ENCODE measurements at regions not wholly inside any gene's neighbourhood (a gene's known extent, or its start where the extent isn't known, plus 50 kb on each side); places are given as distances from the start of the nearest gene placed in this dataset.

GRCh38 chr2:174668075-174668474 lies 70.5 kb upstream of the WIPF1 start:
- Histone ChIP-seq H3K27ac (no peak overlapping the region), H3K4me1 (peaks cover 0 to 4% (median 0%) of the 10 kb centered on the region in 4 donors)

GRCh38 chr2:174667250-174667860 lies 69.8 kb upstream of the WIPF1 start:
- Histone ChIP-seq H3K4me3 (no peak overlapping the region), H3K27me3 (no peaks in the 10 kb centered on the region), H3K4me1 (peaks cover 0 to 4% (median 0%) of the 10 kb centered on the region in 4 donors), H3K36me3 (no peaks in the 10 kb centered on the region), H3K9me3 (peaks cover 0 to 10% (median 0%) of the 10 kb centered on the region in 4 donors), H3K27ac (peak overlapping the region in 1 of 4 donors; percentile 1)
- TF ChIP-seq CTCF (IDR thresholded peaks at IDR 0.05), result no peak
- no peak for TF ChIP-seq POLR2A (IDR thresholded peaks at IDR 0.05)
- DNase-seq, result no peak

More at GRCh38 chr2:174668075-174668474, 70.5 kb upstream of the WIPF1 start:
- Histone ChIP-seq H3K4me3 (no peak overlapping the region), H3K9me3 (peaks cover 0 to 10% (median 0%) of the 10 kb centered on the region in 4 donors), H3K27me3 (no peaks in the 10 kb centered on the region), H3K36me3 (no peaks in the 10 kb centered on the region)
- DNase-seq, result no peak
- TF ChIP-seq POLR2A (IDR thresholded peaks at IDR 0.05) (no peak), CTCF (IDR thresholded peaks at IDR 0.05) (no peak)

- no peak overlapping the region for H3K4me3 ChIP-seq
- H3K9me3 ChIP-seq, result peaks cover 0 to 8% (median 0%) of the 10 kb centered on the region in 4 donors
- H3K36me3 ChIP-seq, result no peaks in the 10 kb centered on the region
- H3K4me1 ChIP-seq, result peaks cover 0 to 4% (median 0%) of the 10 kb centered on the region in 4 donors
- peak overlapping the region in 1 of 4 donors; percentile 1 for H3K27ac ChIP-seq
- no peaks in the 10 kb centered on the region for H3K27me3 ChIP-seq
- no peak for DNase-seq
- TF ChIP-seq POLR2A (IDR thresholded peaks at IDR 0.05) (no peak), CTCF (IDR thresholded peaks at IDR 0.05) (no peak)
Measured at GRCh38 chr2:174666845-174667244, 69.2 kb upstream of the WIPF1 start.

- peaks cover 0 to 4% (median 0%) of the 10 kb centered on the region in 4 donors for H3K4me1 ChIP-seq
- H3K27ac ChIP-seq, result no peak overlapping the region
- TF ChIP-seq POLR2A (IDR thresholded peaks at IDR 0.05), result no peak
- no peak for TF ChIP-seq CTCF (IDR thresholded peaks at IDR 0.05)
- no peaks in the 10 kb centered on the region for H3K27me3 ChIP-seq
- peaks cover 0 to 2% (median 0%) of the 10 kb centered on the region in 4 donors for H3K9me3 ChIP-seq
- DNase-seq, result no peak
- no peak overlapping the region for H3K4me3 ChIP-seq
- no peaks in the 10 kb centered on the region for H3K36me3 ChIP-seq
Measured at GRCh38 chr2:174666312-174666711, 68.7 kb upstream of the WIPF1 start.

GRCh38 chr2:174664084-174664759 lies 66.6 kb upstream of the WIPF1 start:
- H3K9me3 ChIP-seq, result no peaks in the 10 kb centered on the region
- H3K27me3 ChIP-seq, result no peaks in the 10 kb centered on the region
- H3K36me3 ChIP-seq, result no peaks in the 10 kb centered on the region
- H3K27ac ChIP-seq, result peak overlapping the region in 1 of 4 donors; percentile 35
- TF ChIP-seq CTCF (IDR thresholded peaks at IDR 0.05) (no peak), POLR2A (IDR thresholded peaks at IDR 0.05) (no peak)
- no peak for DNase-seq
- no peak overlapping the region for H3K4me3 ChIP-seq
- H3K4me1 ChIP-seq, result peaks cover 0 to 4% (median 0%) of the 10 kb centered on the region in 4 donors
